ENCODE measurements at regions not wholly inside any gene's neighbourhood (a gene's known extent, or its start where the extent isn't known, plus 50 kb on each side); places are given as distances from the start of the nearest gene placed in this dataset.

- H3K4me3 ChIP-seq (ENCODE audit: low read length): no peak overlapping the region
- no peak overlapping the region for H2BK5ac ChIP-seq (ENCODE audit: low read length)
- H3K36me3 ChIP-seq (ENCODE audit: control insufficient read depth, insufficient read depth, low read length): no peaks in the 10 kb centered on the region
- no peaks in the 10 kb centered on the region for H3K27me3 ChIP-seq (ENCODE audit: insufficient read depth, low read length, poor library complexity)
- no peak overlapping the region for H3K27ac ChIP-seq (ENCODE audit: low read depth, low read length)
- H3K4ac ChIP-seq (ENCODE audit: low read depth, low read length): no peak overlapping the region
- no peaks in the 10 kb centered on the region for H3K4me1 ChIP-seq (ENCODE audit: control insufficient read depth, low read depth, low read length)
- no peak overlapping the region for H2BK120ac ChIP-seq (ENCODE audit: low read depth, low read length)
- H4K8ac ChIP-seq (ENCODE audit: low read depth, low read length): no peak overlapping the region
- H3K79me1 ChIP-seq (ENCODE audit: low read length): no peaks in the 10 kb centered on the region
- no peak overlapping the region for H3K18ac ChIP-seq (ENCODE audit: low read length)
- no peak overlapping the region for H2AK5ac ChIP-seq (ENCODE audit: low read length)
- no peak overlapping the region for H4K5ac ChIP-seq (ENCODE audit: low read length)
- H3K23ac ChIP-seq (ENCODE audit: low read length): no peak overlapping the region
- no peak overlapping the region for H3K56ac ChIP-seq (ENCODE audit: low read length)
- no peak overlapping the region for H3K4me2 ChIP-seq (ENCODE audit: low read length)
- H3K9ac ChIP-seq (ENCODE audit: low read length): no peak overlapping the region
- DNase-seq: peak; percentile 6
- no peak overlapping the region for H2BK15ac ChIP-seq (replicated peaks; ENCODE audit: low read depth)
- no peaks in the 10 kb centered on the region for H3K79me2 ChIP-seq (ENCODE audit: control insufficient read depth, insufficient read depth, low read length)
Measured at GRCh38 chrX:12002876-12003275, 135.4 kb upstream of the FRMPD4 start.

GRCh38 chrX:12007881-12008280, 130.4 kb upstream of the FRMPD4 start:
- H3K56ac ChIP-seq (ENCODE audit: low read length): no peak overlapping the region
- H4K8ac ChIP-seq (ENCODE audit: low read depth, low read length): no peak overlapping the region
- no CpG with 5 or more reads among the region's 2 CpGs for WGBS (ENCODE audit: extremely low coverage, insufficient coverage, low lambda C conversion rate)
- no peaks in the 10 kb centered on the region for H3K36me3 ChIP-seq (ENCODE audit: control insufficient read depth, insufficient read depth, low read length)
- no peak overlapping the region for H3K18ac ChIP-seq (ENCODE audit: low read length)
- no peaks in the 10 kb centered on the region for H3K79me1 ChIP-seq (ENCODE audit: low read length)
- H3K23ac ChIP-seq (ENCODE audit: low read length): no peak overlapping the region
- H2BK120ac ChIP-seq (ENCODE audit: low read depth, low read length): no peak overlapping the region
- H3K4me3 ChIP-seq (ENCODE audit: low read length): no peak overlapping the region
- DNase-seq: no peak
- H2AK5ac ChIP-seq (ENCODE audit: low read length): no peak overlapping the region
- H3K27me3 ChIP-seq (ENCODE audit: insufficient read depth, low read length, poor library complexity): no peaks in the 10 kb centered on the region
- no peak overlapping the region for H3K4ac ChIP-seq (ENCODE audit: low read depth, low read length)
- H2BK15ac ChIP-seq (replicated peaks; ENCODE audit: low read depth): no peak overlapping the region
- H3K9ac ChIP-seq (ENCODE audit: low read length): no peak overlapping the region
- H2BK5ac ChIP-seq (ENCODE audit: low read length): no peak overlapping the region
- no peak overlapping the region for H3K27ac ChIP-seq (ENCODE audit: low read depth, low read length)
- no peak overlapping the region for H3K4me2 ChIP-seq (ENCODE audit: low read length)
- no peak overlapping the region for H4K5ac ChIP-seq (ENCODE audit: low read length)
- H3K4me1 ChIP-seq (ENCODE audit: control insufficient read depth, low read depth, low read length): no peaks in the 10 kb centered on the region
- H3K79me2 ChIP-seq (ENCODE audit: control insufficient read depth, insufficient read depth, low read length): no peaks in the 10 kb centered on the region

GRCh38 chrX:12010436-12010835, 127.8 kb upstream of the FRMPD4 start:
- no peaks in the 10 kb centered on the region for H3K27me3 ChIP-seq (ENCODE audit: insufficient read depth, low read length, poor library complexity)
- DNase-seq: no peak
- H4K5ac ChIP-seq (ENCODE audit: low read length): no peak overlapping the region
- no peak overlapping the region for H3K18ac ChIP-seq (ENCODE audit: low read length)
- no peak overlapping the region for H3K27ac ChIP-seq (ENCODE audit: low read depth, low read length)
- WGBS (ENCODE audit: extremely low coverage, insufficient coverage, low lambda C conversion rate): no CpG with 5 or more reads among the region's 1 CpG
- no peak overlapping the region for H3K56ac ChIP-seq (ENCODE audit: low read length)
- no peaks in the 10 kb centered on the region for H3K79me1 ChIP-seq (ENCODE audit: low read length)
- H3K9ac ChIP-seq (ENCODE audit: low read length): no peak overlapping the region
- no peaks in the 10 kb centered on the region for H3K36me3 ChIP-seq (ENCODE audit: control insufficient read depth, insufficient read depth, low read length)
- H3K23ac ChIP-seq (ENCODE audit: low read length): no peak overlapping the region
- H4K8ac ChIP-seq (ENCODE audit: low read depth, low read length): no peak overlapping the region
- no peak overlapping the region for H2BK15ac ChIP-seq (replicated peaks; ENCODE audit: low read depth)
- no peak overlapping the region for H2BK120ac ChIP-seq (ENCODE audit: low read depth, low read length)
- H2BK5ac ChIP-seq (ENCODE audit: low read length): no peak overlapping the region
- H3K79me2 ChIP-seq (ENCODE audit: control insufficient read depth, insufficient read depth, low read length): no peaks in the 10 kb centered on the region
- no peaks in the 10 kb centered on the region for H3K4me1 ChIP-seq (ENCODE audit: control insufficient read depth, low read depth, low read length)
- H3K4me2 ChIP-seq (ENCODE audit: low read length): no peak overlapping the region
- no peak overlapping the region for H3K4ac ChIP-seq (ENCODE audit: low read depth, low read length)
- no peak overlapping the region for H3K4me3 ChIP-seq (ENCODE audit: low read length)
- no peak overlapping the region for H2AK5ac ChIP-seq (ENCODE audit: low read length)

GRCh38 chrX:12011075-12011474, 127.2 kb upstream of the FRMPD4 start:
- no peak overlapping the region for H3K18ac ChIP-seq (ENCODE audit: low read length)
- no peak for DNase-seq
- H4K8ac ChIP-seq (ENCODE audit: low read depth, low read length): no peak overlapping the region
- no peaks in the 10 kb centered on the region for H3K4me1 ChIP-seq (ENCODE audit: control insufficient read depth, low read depth, low read length)
- H3K27ac ChIP-seq (ENCODE audit: low read depth, low read length): no peak overlapping the region
- no peak overlapping the region for H3K23ac ChIP-seq (ENCODE audit: low read length)
- H3K79me2 ChIP-seq (ENCODE audit: control insufficient read depth, insufficient read depth, low read length): no peaks in the 10 kb centered on the region
- no peak overlapping the region for H3K4me3 ChIP-seq (ENCODE audit: low read length)
- no peak overlapping the region for H4K5ac ChIP-seq (ENCODE audit: low read length)
- H3K4ac ChIP-seq (ENCODE audit: low read depth, low read length): no peak overlapping the region
- no peaks in the 10 kb centered on the region for H3K79me1 ChIP-seq (ENCODE audit: low read length)
- H2BK120ac ChIP-seq (ENCODE audit: low read depth, low read length): no peak overlapping the region
- WGBS (ENCODE audit: extremely low coverage, insufficient coverage, low lambda C conversion rate): no CpG with 5 or more reads among the region's 2 CpGs
- no peak overlapping the region for H2AK5ac ChIP-seq (ENCODE audit: low read length)
- H3K36me3 ChIP-seq (ENCODE audit: control insufficient read depth, insufficient read depth, low read length): no peaks in the 10 kb centered on the region
- no peak overlapping the region for H3K56ac ChIP-seq (ENCODE audit: low read length)
- H3K9ac ChIP-seq (ENCODE audit: low read length): no peak overlapping the region
- H2BK5ac ChIP-seq (ENCODE audit: low read length): no peak overlapping the region
- H2BK15ac ChIP-seq (replicated peaks; ENCODE audit: low read depth): no peak overlapping the region
- no peaks in the 10 kb centered on the region for H3K27me3 ChIP-seq (ENCODE audit: insufficient read depth, low read length, poor library complexity)
- no peak overlapping the region for H3K4me2 ChIP-seq (ENCODE audit: low read length)

- no peaks in the 10 kb centered on the region for H3K79me1 ChIP-seq (ENCODE audit: low read length)
- no peak for DNase-seq
Measured at GRCh38 chrX:12013211-12013618, 125.1 kb upstream of the FRMPD4 start.

GRCh38 chrX:12021698-12022097, 116.6 kb upstream of the FRMPD4 start:
- Histone ChIP-seq H3K4me1 (ENCODE audit: control insufficient read depth, low read depth, low read length) (no peaks in the 10 kb centered on the region), H3K27me3 (ENCODE audit: insufficient read depth, low read length, poor library complexity) (no peaks in the 10 kb centered on the region), H3K18ac (ENCODE audit: low read length) (no peak overlapping the region), H3K79me2 (ENCODE audit: control insufficient read depth, insufficient read depth, low read length) (no peaks in the 10 kb centered on the region), H3K4me2 (ENCODE audit: low read length) (no peak overlapping the region), H2AK5ac (ENCODE audit: low read length) (no peak overlapping the region), H3K36me3 (ENCODE audit: control insufficient read depth, insufficient read depth, low read length) (no peaks in the 10 kb centered on the region), H3K79me1 (ENCODE audit: low read length) (no peaks in the 10 kb centered on the region), H3K27ac (ENCODE audit: low read depth, low read length) (no peak overlapping the region), H2BK5ac (ENCODE audit: low read length) (no peak overlapping the region), H3K56ac (ENCODE audit: low read length) (no peak overlapping the region), H4K8ac (ENCODE audit: low read depth, low read length) (no peak overlapping the region), H3K4me3 (ENCODE audit: low read length) (no peak overlapping the region), H3K4ac (ENCODE audit: low read depth, low read length) (no peak overlapping the region), H3K9ac (ENCODE audit: low read length) (no peak overlapping the region), H2BK15ac (replicated peaks; ENCODE audit: low read depth) (no peak overlapping the region), H3K23ac (ENCODE audit: low read length) (no peak overlapping the region), H4K5ac (ENCODE audit: low read length) (no peak overlapping the region), H2BK120ac (ENCODE audit: low read depth, low read length) (no peak overlapping the region)
- no peak for DNase-seq
- no CpG with 5 or more reads among the region's 1 CpG for WGBS (ENCODE audit: extremely low coverage, insufficient coverage, low lambda C conversion rate)

More at GRCh38 chrX:12013211-12013618, 125.1 kb upstream of the FRMPD4 start:
- H3K36me3 ChIP-seq (ENCODE audit: control insufficient read depth, insufficient read depth, low read length): no peaks in the 10 kb centered on the region
- H3K4ac ChIP-seq (ENCODE audit: low read depth, low read length): no peak overlapping the region
- H2BK120ac ChIP-seq (ENCODE audit: low read depth, low read length): no peak overlapping the region
- H2BK5ac ChIP-seq (ENCODE audit: low read length): no peak overlapping the region
- no peak overlapping the region for H3K56ac ChIP-seq (ENCODE audit: low read length)
- no peak overlapping the region for H3K18ac ChIP-seq (ENCODE audit: low read length)
- H2AK5ac ChIP-seq (ENCODE audit: low read length): no peak overlapping the region
- H3K4me2 ChIP-seq (ENCODE audit: low read length): no peak overlapping the region
- H3K9ac ChIP-seq (ENCODE audit: low read length): no peak overlapping the region
- H3K4me1 ChIP-seq (ENCODE audit: control insufficient read depth, low read depth, low read length): no peaks in the 10 kb centered on the region
- H3K27me3 ChIP-seq (ENCODE audit: insufficient read depth, low read length, poor library complexity): no peaks in the 10 kb centered on the region
- no peak overlapping the region for H3K23ac ChIP-seq (ENCODE audit: low read length)
- H4K5ac ChIP-seq (ENCODE audit: low read length): no peak overlapping the region
- no peak overlapping the region for H4K8ac ChIP-seq (ENCODE audit: low read depth, low read length)
- H3K27ac ChIP-seq (ENCODE audit: low read depth, low read length): no peak overlapping the region
- H2BK15ac ChIP-seq (replicated peaks; ENCODE audit: low read depth): no peak overlapping the region
- H3K79me2 ChIP-seq (ENCODE audit: control insufficient read depth, insufficient read depth, low read length): no peaks in the 10 kb centered on the region
- no peak overlapping the region for H3K4me3 ChIP-seq (ENCODE audit: low read length)
- WGBS (ENCODE audit: extremely low coverage, insufficient coverage, low lambda C conversion rate): no CpG with 5 or more reads among the region's 2 CpGs

Measured in mesendoderm (in vitro differentiated cells).